ENCODE measurements at regions not wholly inside any gene's neighbourhood (a gene's known extent, or its start where the extent isn't known, plus 50 kb on each side); places are given as distances from the start of the nearest gene placed in this dataset.

DNA sequence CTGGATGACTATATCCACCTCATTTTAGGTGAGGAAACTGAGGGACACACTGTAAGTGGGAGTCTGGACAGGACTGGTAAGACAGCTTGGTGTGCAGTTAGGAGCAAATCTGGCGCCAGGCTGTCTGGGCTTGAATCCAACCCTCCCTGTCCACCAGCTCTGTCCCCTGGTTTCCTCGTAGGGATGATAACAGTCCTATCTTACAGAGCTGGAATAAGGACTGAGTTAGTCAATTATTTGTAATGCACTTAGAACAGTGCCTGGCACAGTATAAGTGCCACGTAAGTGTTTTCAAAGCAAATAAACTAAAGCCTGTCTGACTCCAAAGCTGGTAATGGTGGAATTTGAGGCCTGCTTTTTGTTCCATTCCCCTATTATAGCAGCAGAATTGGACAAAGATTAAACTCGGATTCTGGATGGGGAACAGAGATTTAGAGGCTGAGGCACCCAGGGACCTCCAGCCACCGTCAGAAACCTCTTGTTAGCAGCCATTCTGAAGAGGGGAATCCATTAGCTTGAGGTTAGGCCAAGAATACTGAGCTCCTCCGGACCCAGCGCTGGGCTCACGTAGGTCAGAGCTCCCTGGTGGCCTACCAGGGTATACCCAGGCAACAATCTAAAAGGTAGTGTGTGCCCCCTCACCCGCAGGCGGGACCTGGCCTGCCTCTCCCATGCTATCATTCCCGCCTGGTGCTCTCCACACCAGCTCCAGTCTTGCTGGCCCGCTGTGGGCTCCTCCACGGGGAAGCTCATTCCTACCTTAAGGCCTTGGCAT, 102.1 kb downstream of the UCHL1 start:
- TF ChIP-seq, protein P1, sequence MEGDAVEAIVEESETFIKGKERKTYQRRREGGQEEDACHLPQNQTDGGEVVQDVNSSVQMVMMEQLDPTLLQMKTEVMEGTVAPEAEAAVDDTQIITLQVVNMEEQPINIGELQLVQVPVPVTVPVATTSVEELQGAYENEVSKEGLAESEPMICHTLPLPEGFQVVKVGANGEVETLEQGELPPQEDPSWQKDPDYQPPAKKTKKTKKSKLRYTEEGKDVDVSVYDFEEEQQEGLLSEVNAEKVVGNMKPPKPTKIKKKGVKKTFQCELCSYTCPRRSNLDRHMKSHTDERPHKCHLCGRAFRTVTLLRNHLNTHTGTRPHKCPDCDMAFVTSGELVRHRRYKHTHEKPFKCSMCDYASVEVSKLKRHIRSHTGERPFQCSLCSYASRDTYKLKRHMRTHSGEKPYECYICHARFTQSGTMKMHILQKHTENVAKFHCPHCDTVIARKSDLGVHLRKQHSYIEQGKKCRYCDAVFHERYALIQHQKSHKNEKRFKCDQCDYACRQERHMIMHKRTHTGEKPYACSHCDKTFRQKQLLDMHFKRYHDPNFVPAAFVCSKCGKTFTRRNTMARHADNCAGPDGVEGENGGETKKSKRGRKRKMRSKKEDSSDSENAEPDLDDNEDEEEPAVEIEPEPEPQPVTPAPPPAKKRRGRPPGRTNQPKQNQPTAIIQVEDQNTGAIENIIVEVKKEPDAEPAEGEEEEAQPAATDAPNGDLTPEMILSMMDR (IDR thresholded peaks at IDR 0.05), result no peak
- TF ChIP-seq EZH2 (IDR thresholded peaks at IDR 0.05; ENCODE audit: borderline replicate concordance, insufficient read depth, low read depth, low read length, poor library complexity, severe bottlenecking), result no peak

Data from B cell (primary cell).